ENCODE measurements at regions not wholly inside any gene's neighbourhood (a gene's known extent, or its start where the extent isn't known, plus 50 kb on each side); places are given as distances from the start of the nearest gene placed in this dataset.
"Not testable (repeated sequence)": the region's sequence is repeated elsewhere in the genome, so short reads cannot be mapped to it uniquely, and the experiment has no call there.

- no peaks in the 10 kb centered on the region for H3K9me3 Mint-ChIP-seq
- H3K4me1 Mint-ChIP-seq, result no peaks in the 10 kb centered on the region
- no peaks in the 10 kb centered on the region for H3K36me3 Mint-ChIP-seq
- H3K27ac Mint-ChIP-seq, result no peak overlapping the region
- H3K27me3 Mint-ChIP-seq (ENCODE audit: low read depth in 3 of 3), result peaks cover 0 to 10% (median 4%) of the 10 kb centered on the region in 3 donors
- DNase-seq, result no peak
- H3K4me3 Mint-ChIP-seq, result no peak overlapping the region
These were observed 100.8 kb downstream of the TEX29 start for GRCh38 chr13:111421216-111421615.

GRCh38 chr13:111422348-111422747 is 101.9 kb downstream of the TEX29 start:
- Mint-ChIP-seq H3K4me1 (no peaks in the 10 kb centered on the region), H3K27me3 (ENCODE audit: low read depth in 3 of 3) (peaks cover 0 to 6% (median 2%) of the 10 kb centered on the region in 3 donors), H3K4me3 (no peak overlapping the region), H3K36me3 (no peaks in the 10 kb centered on the region), H3K27ac (no peak overlapping the region), H3K9me3 (no peaks in the 10 kb centered on the region)
- no peak for DNase-seq

GRCh38 chr13:111423168-111423785 is 102.8 kb downstream of the TEX29 start:
- no peaks in the 10 kb centered on the region for H3K4me1 Mint-ChIP-seq
- no peaks in the 10 kb centered on the region for H3K9me3 Mint-ChIP-seq
- H3K27ac Mint-ChIP-seq, result no peak overlapping the region
- no peaks in the 10 kb centered on the region for H3K36me3 Mint-ChIP-seq
- peaks cover 0 to 6% (median under 1%) of the 10 kb centered on the region in 3 donors for H3K27me3 Mint-ChIP-seq (ENCODE audit: low read depth in 3 of 3)
- no peak for DNase-seq
- no peak overlapping the region for H3K4me3 Mint-ChIP-seq

GRCh38 chr13:111424134-111424533 is 103.7 kb downstream of the TEX29 start:
- DNase-seq, result no peak
- H3K4me1 Mint-ChIP-seq, result peaks cover 0 to 1% of the 10 kb centered on the region in 2 donors
- peaks cover 0 to 6% (median 0%) of the 10 kb centered on the region in 3 donors for H3K27me3 Mint-ChIP-seq (ENCODE audit: low read depth in 3 of 3)
- H3K4me3 Mint-ChIP-seq, result no peak overlapping the region
- H3K36me3 Mint-ChIP-seq, result no peaks in the 10 kb centered on the region
- H3K27ac Mint-ChIP-seq, result no peak overlapping the region
- no peaks in the 10 kb centered on the region for H3K9me3 Mint-ChIP-seq

- Mint-ChIP-seq H3K4me1 (peaks cover 0 to 2% of the 10 kb centered on the region in 2 donors), H3K27ac (no peak overlapping the region), H3K9me3 (no peaks in the 10 kb centered on the region), H3K27me3 (ENCODE audit: low read depth in 3 of 3) (peaks cover 0 to 6% (median 0%) of the 10 kb centered on the region in 3 donors), H3K4me3 (no peak overlapping the region), H3K36me3 (no peaks in the 10 kb centered on the region)
- no peak for DNase-seq
These were observed 104.9 kb downstream of the TEX29 start for GRCh38 chr13:111425326-111425725.

- Mint-ChIP-seq H3K9me3 (no peaks in the 10 kb centered on the region), H3K27me3 (ENCODE audit: low read depth in 3 of 3) (peaks cover 2 to 10% (median 6%) of the 10 kb centered on the region in 3 donors), H3K36me3 (no peaks in the 10 kb centered on the region), H3K4me1 (peaks cover 0 to 2% of the 10 kb centered on the region in 2 donors), H3K4me3 (no peak overlapping the region), H3K27ac (no peak overlapping the region)
- no peak for DNase-seq
These were observed 108.7 kb downstream of the TEX29 start for GRCh38 chr13:111429064-111429558.

- Mint-ChIP-seq H3K27me3 (ENCODE audit: low read depth in 3 of 3) (peaks cover 3 to 15% (median 4%) of the 10 kb centered on the region in 3 donors), H3K4me1 (peaks cover 0 to 2% of the 10 kb centered on the region in 2 donors), H3K27ac (no peak overlapping the region), H3K4me3 (no peak overlapping the region), H3K36me3 (peaks cover 0 to 3% (median 0%) of the 10 kb centered on the region in 3 donors), H3K9me3 (no peaks in the 10 kb centered on the region)
- no peak for DNase-seq
These were observed 110.8 kb downstream of the TEX29 start for GRCh38 chr13:111431206-111431605.

- DNase-seq, result no peak
- Mint-ChIP-seq H3K36me3 (peaks cover 0 to 3% (median 0%) of the 10 kb centered on the region in 3 donors), H3K9me3 (no peaks in the 10 kb centered on the region), H3K27ac (no peak overlapping the region), H3K4me1 (no peaks in the 10 kb centered on the region), H3K27me3 (ENCODE audit: low read depth in 3 of 3) (peaks cover 3 to 15% (median 4%) of the 10 kb centered on the region in 3 donors), H3K4me3 (no peak overlapping the region)
These were observed 114.2 kb downstream of the TEX29 start for GRCh38 chr13:111434578-111435159.

GRCh38 chr13:111436446-111436845 is 116.0 kb downstream of the TEX29 start:
- H3K27ac Mint-ChIP-seq, result no peak overlapping the region
- peaks cover 0 to 3% (median 0%) of the 10 kb centered on the region in 3 donors for H3K36me3 Mint-ChIP-seq
- DNase-seq, result no peak
- no peaks in the 10 kb centered on the region for H3K9me3 Mint-ChIP-seq
- H3K4me1 Mint-ChIP-seq, result no peaks in the 10 kb centered on the region
- H3K27me3 Mint-ChIP-seq (ENCODE audit: low read depth in 3 of 3), result peaks cover 0 to 9% (median 2%) of the 10 kb centered on the region in 3 donors
- no peak overlapping the region for H3K4me3 Mint-ChIP-seq

- no peaks in the 10 kb centered on the region for H3K9me3 Mint-ChIP-seq
- H3K27ac Mint-ChIP-seq, result no peak overlapping the region
- no peak overlapping the region for H3K4me3 Mint-ChIP-seq
- H3K4me1 Mint-ChIP-seq, result no peaks in the 10 kb centered on the region
- peaks cover 0 to 13% (median 2%) of the 10 kb centered on the region in 3 donors for H3K27me3 Mint-ChIP-seq (ENCODE audit: low read depth in 3 of 3)
- no peak for DNase-seq
- H3K36me3 Mint-ChIP-seq, result peaks cover 0 to 3% (median 0%) of the 10 kb centered on the region in 3 donors
These were observed 117.0 kb downstream of the TEX29 start for GRCh38 chr13:111437417-111437816.

GRCh38 chr13:111437856-111438547 is 117.6 kb downstream of the TEX29 start:
- peaks cover 0 to 3% (median 0%) of the 10 kb centered on the region in 3 donors for H3K36me3 Mint-ChIP-seq
- peaks cover 0 to 11% (median 2%) of the 10 kb centered on the region in 3 donors for H3K27me3 Mint-ChIP-seq (ENCODE audit: low read depth in 3 of 3)
- DNase-seq, result no peak
- H3K9me3 Mint-ChIP-seq, result no peaks in the 10 kb centered on the region
- no peak overlapping the region for H3K4me3 Mint-ChIP-seq
- H3K4me1 Mint-ChIP-seq, result no peaks in the 10 kb centered on the region
- H3K27ac Mint-ChIP-seq, result no peak overlapping the region

GRCh38 chr13:111440492-111440891 is 120.0 kb downstream of the TEX29 start:
- H3K27me3 Mint-ChIP-seq (ENCODE audit: low read depth in 3 of 3); DNase-seq; H3K27ac Mint-ChIP-seq; H3K36me3 Mint-ChIP-seq; H3K4me3 Mint-ChIP-seq; H3K9me3 Mint-ChIP-seq; H3K4me1 Mint-ChIP-seq: not testable (repeated sequence)

GRCh38 chr13:111443981-111444380 is 123.5 kb downstream of the TEX29 start:
- no peak for DNase-seq
- Mint-ChIP-seq H3K27me3 (ENCODE audit: low read depth in 3 of 3) (peaks cover 2 to 10% (median 6%) of the 10 kb centered on the region in 3 donors), H3K36me3 (peaks cover 0 to 5% (median 0%) of the 10 kb centered on the region in 3 donors), H3K27ac (no peak overlapping the region), H3K4me1 (no peaks in the 10 kb centered on the region), H3K9me3 (peaks cover 0 to 7% (median 4%) of the 10 kb centered on the region in 6 donors), H3K4me3 (no peak overlapping the region)

GRCh38 chr13:111448504-111448903 is 128.1 kb downstream of the TEX29 start:
- H3K27me3 Mint-ChIP-seq (ENCODE audit: low read depth in 3 of 3), result peaks cover 4 to 15% (median 5%) of the 10 kb centered on the region in 3 donors
- no peak overlapping the region for H3K27ac Mint-ChIP-seq
- H3K9me3 Mint-ChIP-seq, result peaks cover 0 to 7% (median 4%) of the 10 kb centered on the region in 6 donors
- H3K36me3 Mint-ChIP-seq, result peaks cover 0 to 5% (median 0%) of the 10 kb centered on the region in 3 donors
- H3K4me1 Mint-ChIP-seq, result no peaks in the 10 kb centered on the region
- no peak overlapping the region for H3K4me3 Mint-ChIP-seq
- no peak for DNase-seq

All from immature natural killer cell (primary cell).